ENCODE measurements at regions not wholly inside any gene's neighbourhood (a gene's known extent, or its start where the extent isn't known, plus 50 kb on each side); places are given as distances from the start of the nearest gene placed in this dataset.

- no peak for DNase-seq (ENCODE audit: low read depth, low spot score)
These were observed 270.0 kb upstream of the HSF2 start for GRCh38 chr6:122129313-122130025.

GRCh38 chr6:122130026-122130348, 269.5 kb upstream of the HSF2 start:
- no peak for DNase-seq (ENCODE audit: low read depth, low spot score)
- H3K27ac ChIP-seq, result no peak overlapping the region

More at GRCh38 chr6:122129313-122130025, 270.0 kb upstream of the HSF2 start:
- no peak overlapping the region for H3K27ac ChIP-seq

GRCh38 chr6:122130518-122130917, 268.9 kb upstream of the HSF2 start:
- H3K27ac ChIP-seq, result no peak overlapping the region
- DNase-seq (ENCODE audit: low read depth, low spot score), result no peak

- DNase-seq (ENCODE audit: low read depth, low spot score), result no peak
- no peak overlapping the region for H3K27ac ChIP-seq
These were observed 263.1 kb upstream of the HSF2 start for GRCh38 chr6:122136386-122136785.

GRCh38 chr6:122140031-122140430, 259.4 kb upstream of the HSF2 start:
- H3K27ac ChIP-seq, result no peak overlapping the region
- no peak for DNase-seq (ENCODE audit: low read depth, low spot score)

- DNase-seq (ENCODE audit: low read depth, low spot score), result no peak
- no peak overlapping the region for H3K27ac ChIP-seq
These were observed 258.2 kb upstream of the HSF2 start for GRCh38 chr6:122141246-122141645.

- no peak for DNase-seq (ENCODE audit: low read depth, low spot score)
- no peak overlapping the region for H3K27ac ChIP-seq
These were observed 255.4 kb upstream of the HSF2 start for GRCh38 chr6:122143813-122144601.

- DNase-seq (ENCODE audit: low read depth, low spot score), result no peak
These were observed 254.2 kb upstream of the HSF2 start for GRCh38 chr6:122145246-122145645.

GRCh38 chr6:122145741-122146240, 253.7 kb upstream of the HSF2 start:
- H3K27ac ChIP-seq, result no peak overlapping the region
- no peak for DNase-seq (ENCODE audit: low read depth, low spot score)

More at GRCh38 chr6:122145246-122145645, 254.2 kb upstream of the HSF2 start:
- no peak overlapping the region for H3K27ac ChIP-seq

GRCh38 chr6:122147291-122147690, 252.2 kb upstream of the HSF2 start:
- DNase-seq (ENCODE audit: low read depth, low spot score), result no peak
- H3K27ac ChIP-seq, result no peak overlapping the region

- no peak for DNase-seq (ENCODE audit: low read depth, low spot score)
- H3K27ac ChIP-seq, result no peak overlapping the region
These were observed 248.4 kb upstream of the HSF2 start for GRCh38 chr6:122151066-122151465.

GRCh38 chr6:122151763-122152162, 247.7 kb upstream of the HSF2 start:
- no peak overlapping the region for H3K27ac ChIP-seq
- DNase-seq (ENCODE audit: low read depth, low spot score), result no peak

- no peak for DNase-seq (ENCODE audit: low read depth, low spot score)
- H3K27ac ChIP-seq, result no peak overlapping the region
These were observed 245.9 kb upstream of the HSF2 start for GRCh38 chr6:122153557-122153956.

- H3K27ac ChIP-seq, result no peak overlapping the region
- no peak for DNase-seq (ENCODE audit: low read depth, low spot score)
These were observed 245.3 kb upstream of the HSF2 start for GRCh38 chr6:122154155-122154554.

- DNase-seq (ENCODE audit: low read depth, low spot score), result no peak
- H3K27ac ChIP-seq, result no peak overlapping the region
These were observed 244.4 kb upstream of the HSF2 start for GRCh38 chr6:122154912-122155575.

GRCh38 chr6:122161136-122161535, 238.3 kb upstream of the HSF2 start:
- no peak for DNase-seq (ENCODE audit: low read depth, low spot score)

GRCh38 chr6:122165014-122165413, 234.4 kb upstream of the HSF2 start:
- no peak for DNase-seq (ENCODE audit: low read depth, low spot score)

More at GRCh38 chr6:122161136-122161535, 238.3 kb upstream of the HSF2 start:
- no peak overlapping the region for H3K27ac ChIP-seq

GRCh38 chr6:122170274-122170673, 229.2 kb upstream of the HSF2 start:
- DNase-seq (ENCODE audit: low read depth, low spot score), result no peak
- H3K27ac ChIP-seq, result no peak overlapping the region

More at GRCh38 chr6:122165014-122165413, 234.4 kb upstream of the HSF2 start:
- no peak overlapping the region for H3K27ac ChIP-seq

- H3K27ac ChIP-seq, result no peak overlapping the region
- no peak for DNase-seq (ENCODE audit: low read depth, low spot score)
These were observed 220.5 kb upstream of the HSF2 start for GRCh38 chr6:122178988-122179387.

GRCh38 chr6:122180132-122180531, 219.3 kb upstream of the HSF2 start:
- H3K27ac ChIP-seq, result no peak overlapping the region
- no peak for DNase-seq (ENCODE audit: low read depth, low spot score)

- no peak for DNase-seq (ENCODE audit: low read depth, low spot score)
- H3K27ac ChIP-seq, result no peak overlapping the region
These were observed 217.4 kb upstream of the HSF2 start for GRCh38 chr6:122182061-122182460.

Measured in epithelial cell of prostate (primary cell).